Astrocyte of the spinal cord (primary cell): ENCODE measurements at regions not wholly inside any gene's neighbourhood (a gene's known extent, or its start where the extent isn't known, plus 50 kb on each side); places are given as distances from the start of the nearest gene placed in this dataset.

ENCODE experiments used
- DNase-seq: peaks from one replicate; pipeline ENCODE4 v3.0.0; 2011; ENCODE audit warnings: low read depth, low spot score
- H3K4me3 ChIP-seq: 2 replicates; pipeline ENCODE4 v1.5.1; 2011; ENCODE audit warnings: low read depth, mild to moderate bottlenecking, low read length, moderate library complexity
- in situ Hi-C: cut with HindIII; loops from 2 replicates; pipeline ENCODE4 v1.10.0; 2017; ENCODE audit warnings: low sequenced_read_pairs
- TF ChIP-seq, protein P1 (sequence below): IDR thresholded peaks from 2 replicates; pipeline ENCODE4 v1.5.1; 2012; ENCODE audit warnings: low read depth, mild to moderate bottlenecking, low read length, inconsistent platforms

DNA sequence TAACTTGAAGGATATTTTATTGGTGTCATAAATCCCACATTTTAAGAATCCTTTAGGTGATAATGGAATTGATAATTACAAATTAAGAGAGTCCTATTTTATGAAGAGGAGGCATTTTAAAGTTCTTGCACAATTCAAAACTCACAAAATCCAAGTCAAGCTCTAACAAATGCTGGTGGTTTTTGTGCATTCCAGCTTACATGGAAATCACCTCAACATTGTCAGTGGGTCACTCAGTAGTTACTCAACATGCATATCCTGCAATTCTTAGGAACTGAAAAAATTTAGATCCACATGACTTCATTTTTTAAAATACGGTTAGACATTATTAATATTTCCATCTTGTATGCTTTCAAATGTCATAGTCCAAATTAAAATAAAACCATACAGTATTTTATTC lies 487.2 kb downstream of the CNTN3 start:
- in situ Hi-C loops, result no loop called here
- TF ChIP-seq, protein P1, sequence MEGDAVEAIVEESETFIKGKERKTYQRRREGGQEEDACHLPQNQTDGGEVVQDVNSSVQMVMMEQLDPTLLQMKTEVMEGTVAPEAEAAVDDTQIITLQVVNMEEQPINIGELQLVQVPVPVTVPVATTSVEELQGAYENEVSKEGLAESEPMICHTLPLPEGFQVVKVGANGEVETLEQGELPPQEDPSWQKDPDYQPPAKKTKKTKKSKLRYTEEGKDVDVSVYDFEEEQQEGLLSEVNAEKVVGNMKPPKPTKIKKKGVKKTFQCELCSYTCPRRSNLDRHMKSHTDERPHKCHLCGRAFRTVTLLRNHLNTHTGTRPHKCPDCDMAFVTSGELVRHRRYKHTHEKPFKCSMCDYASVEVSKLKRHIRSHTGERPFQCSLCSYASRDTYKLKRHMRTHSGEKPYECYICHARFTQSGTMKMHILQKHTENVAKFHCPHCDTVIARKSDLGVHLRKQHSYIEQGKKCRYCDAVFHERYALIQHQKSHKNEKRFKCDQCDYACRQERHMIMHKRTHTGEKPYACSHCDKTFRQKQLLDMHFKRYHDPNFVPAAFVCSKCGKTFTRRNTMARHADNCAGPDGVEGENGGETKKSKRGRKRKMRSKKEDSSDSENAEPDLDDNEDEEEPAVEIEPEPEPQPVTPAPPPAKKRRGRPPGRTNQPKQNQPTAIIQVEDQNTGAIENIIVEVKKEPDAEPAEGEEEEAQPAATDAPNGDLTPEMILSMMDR, result no peak
- H3K4me3 ChIP-seq, result no peak overlapping the region
- DNase-seq, result no peak

DNA sequence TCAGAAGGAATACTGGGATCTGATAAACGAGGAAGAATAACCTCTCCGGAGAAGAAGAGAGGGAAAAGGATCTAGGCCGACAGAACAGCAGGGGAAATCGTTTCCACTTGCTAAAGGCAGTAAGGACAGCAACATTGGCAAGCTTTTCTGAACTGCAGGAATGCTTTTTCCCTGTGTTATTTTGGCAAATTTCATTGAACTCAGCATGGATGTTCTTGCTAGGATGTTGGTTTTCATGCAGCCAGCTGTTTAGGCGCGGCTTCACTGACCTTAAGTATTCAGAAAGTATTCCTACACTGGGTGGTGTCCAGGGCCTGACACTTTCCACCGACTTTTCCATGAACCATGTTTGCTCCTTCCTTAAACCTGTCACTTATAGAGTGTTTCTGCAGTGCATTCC lies 489.7 kb downstream of the CNTN3 start:
- TF ChIP-seq, protein P1, result no peak
- in situ Hi-C loops, result no loop called here
- H3K4me3 ChIP-seq, result no peak overlapping the region
- DNase-seq, result peak; percentile 8

DNA sequence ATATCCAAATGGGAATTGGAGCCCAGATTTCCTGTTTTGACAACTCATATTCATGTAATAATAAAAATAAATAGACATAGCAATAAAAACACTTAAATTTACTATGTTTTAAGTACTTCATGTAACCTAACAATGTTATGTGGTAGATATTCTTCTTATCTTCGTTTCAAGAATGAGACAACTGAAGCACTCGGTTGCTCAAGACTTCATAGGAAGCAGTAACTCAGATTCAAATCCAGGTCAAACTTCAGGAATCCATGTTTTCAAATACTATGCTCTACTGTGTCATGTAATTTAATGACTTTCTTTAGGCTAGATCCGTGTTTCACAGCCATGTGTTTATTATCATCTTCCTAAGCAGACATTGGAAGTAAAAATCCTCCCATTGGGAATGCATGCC lies 492.2 kb downstream of the CNTN3 start:
- in situ Hi-C loops, result no loop called here
- DNase-seq, result peak; percentile 13
- TF ChIP-seq, protein P1, result no peak
- H3K4me3 ChIP-seq, result no peak overlapping the region

DNA sequence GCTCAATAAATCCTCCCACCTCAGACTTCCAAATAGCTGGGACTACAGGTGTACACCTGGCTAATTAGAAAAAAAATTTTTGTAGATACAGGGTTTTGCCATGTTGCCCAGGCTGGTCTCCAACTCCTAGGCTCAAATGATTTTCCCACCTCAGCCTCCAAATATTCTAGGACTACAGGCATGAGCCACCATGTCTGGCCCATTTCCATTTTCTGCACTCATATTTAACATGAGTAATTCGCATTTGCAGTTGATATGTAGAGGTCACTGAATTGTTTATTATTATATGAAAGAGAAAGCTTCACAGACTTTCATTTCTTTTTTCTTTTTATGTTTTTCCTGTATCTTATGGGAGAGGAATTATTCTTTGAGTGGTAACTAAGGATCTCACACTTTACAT lies 492.7 kb downstream of the CNTN3 start:
- in situ Hi-C loops, result no loop called here

DNA sequence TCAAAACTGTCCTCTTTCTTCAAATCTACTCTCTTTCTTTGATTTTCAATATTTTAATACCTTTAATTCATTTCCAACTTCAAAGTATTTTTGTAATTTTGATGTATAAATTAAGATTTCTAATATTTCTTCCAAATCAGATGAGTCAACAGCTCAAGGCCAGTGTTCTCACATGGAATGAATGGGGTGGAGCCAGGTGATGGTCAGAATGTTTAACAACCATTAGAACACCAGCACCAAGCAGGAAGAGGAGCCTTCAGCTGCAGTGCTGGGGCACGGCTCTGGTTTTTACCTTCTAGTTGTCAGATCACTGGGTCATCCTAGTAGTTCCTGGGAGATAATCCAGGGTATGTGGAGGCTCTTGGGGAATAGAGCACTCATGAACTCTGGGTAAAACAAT lies 494.5 kb upstream of the PDZRN3 start:
- in situ Hi-C loops, result no loop called here

More for the DNA sequence above, 492.7 kb downstream of the CNTN3 start:
- H3K4me3 ChIP-seq, result no peak overlapping the region
- DNase-seq, result no peak
- TF ChIP-seq, protein P1, result no peak

DNA sequence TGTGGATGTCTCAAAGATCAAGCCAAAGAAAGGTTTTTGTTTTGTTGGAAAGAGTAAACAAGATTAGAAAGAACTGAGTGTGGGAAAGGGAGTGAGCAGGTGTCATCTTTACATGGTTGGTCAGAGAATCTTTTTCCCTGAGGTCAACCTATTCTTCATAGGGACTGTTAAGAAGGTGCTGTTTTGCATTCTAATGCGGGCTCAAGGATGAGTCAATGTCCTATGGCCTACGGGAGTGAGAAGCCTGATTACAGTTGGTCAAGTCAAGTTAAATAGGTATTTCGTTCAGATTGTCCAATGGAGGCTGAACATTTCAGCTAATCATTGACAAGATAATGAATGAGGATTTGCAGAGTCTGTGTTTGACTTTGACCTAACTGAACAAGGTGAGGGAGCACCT lies 491.2 kb upstream of the PDZRN3 start:
- TF ChIP-seq, protein P1, result no peak
- no peak overlapping the region for H3K4me3 ChIP-seq
- DNase-seq, result no peak
- in situ Hi-C loops, result no loop called here

More for the DNA sequence above, 494.5 kb upstream of the PDZRN3 start:
- TF ChIP-seq, protein P1, result no peak
- no peak overlapping the region for H3K4me3 ChIP-seq
- no peak for DNase-seq

DNA sequence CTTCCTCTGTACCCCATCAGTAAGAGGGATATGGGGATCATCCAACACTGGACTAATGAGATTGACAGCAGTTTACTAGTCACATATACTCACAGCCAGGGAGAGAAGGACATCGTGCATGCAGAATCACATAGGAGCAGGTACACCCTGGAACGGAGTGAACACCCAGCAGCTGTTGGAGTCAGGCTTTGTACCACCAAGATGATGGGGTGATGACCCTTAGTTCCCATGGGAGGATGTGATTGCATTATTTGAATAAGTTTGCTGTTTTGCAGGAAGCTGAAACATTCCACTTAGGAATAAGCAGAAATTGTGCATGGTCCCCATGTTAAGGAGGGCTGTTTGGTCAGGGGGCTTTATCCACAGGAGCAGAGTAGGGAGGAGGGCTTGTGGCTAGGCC lies 482.7 kb upstream of the PDZRN3 start:
- in situ Hi-C loops, result no loop called here
- DNase-seq, result no peak
- TF ChIP-seq, protein P1, result no peak
- H3K4me3 ChIP-seq, result no peak overlapping the region
